Stimulated activated naive CD4-positive, alpha-beta T cell (primary cell): ENCODE measurements at regions not wholly inside any gene's neighbourhood (a gene's known extent, or its start where the extent isn't known, plus 50 kb on each side); places are given as distances from the start of the nearest gene placed in this dataset.

Source experiments
- DNase-seq, 6 experiments: peaks; one replicate each; lab custom pipeline; 2025; lab: John Stamatoyannopoulos, UW

- no peak for DNase-seq
Observed at GRCh38 chr6:209432-210103, 82.7 kb upstream of the DUSP22 start.

GRCh38 chr6:210104-210456 is 82.2 kb upstream of the DUSP22 start:
- no peak for DNase-seq

GRCh38 chr6:210778-211374 is 81.4 kb upstream of the DUSP22 start:
- no peak for DNase-seq

GRCh38 chr6:211871-212497 is 80.3 kb upstream of the DUSP22 start:
- no peak for DNase-seq

GRCh38 chr6:213284-213683 is 79.0 kb upstream of the DUSP22 start:
- DNase-seq = no peak

GRCh38 chr6:214428-214827 is 77.9 kb upstream of the DUSP22 start:
- no peak for DNase-seq

GRCh38 chr6:215335-216034 is 76.8 kb upstream of the DUSP22 start:
- no peak for DNase-seq

- DNase-seq = peak in 1 of 6 experiments; percentile 2
Observed at GRCh38 chr6:217048-217659, 75.1 kb upstream of the DUSP22 start.

- DNase-seq = no peak
Observed at GRCh38 chr6:218153-219018, 73.9 kb upstream of the DUSP22 start.

GRCh38 chr6:219019-219570 is 73.2 kb upstream of the DUSP22 start:
- no peak for DNase-seq

- no peak for DNase-seq
Observed at GRCh38 chr6:219641-220198, 72.6 kb upstream of the DUSP22 start.

- DNase-seq = no peak
Observed at GRCh38 chr6:220312-220711, 72.0 kb upstream of the DUSP22 start.

- DNase-seq = no peak
Observed at GRCh38 chr6:220721-221475, 71.4 kb upstream of the DUSP22 start.

GRCh38 chr6:221531-222349 is 70.5 kb upstream of the DUSP22 start:
- DNase-seq = no peak

GRCh38 chr6:222468-222867 is 69.8 kb upstream of the DUSP22 start:
- no peak for DNase-seq

GRCh38 chr6:223136-223535 is 69.2 kb upstream of the DUSP22 start:
- no peak for DNase-seq

GRCh38 chr6:223763-224162 is 68.5 kb upstream of the DUSP22 start:
- no peak for DNase-seq

GRCh38 chr6:224350-224749 is 67.9 kb upstream of the DUSP22 start:
- DNase-seq = no peak

- peak in 3 of 6 experiments; percentile 10 to 54 (median 50) for DNase-seq
Observed at GRCh38 chr6:225121-225721, 67.1 kb upstream of the DUSP22 start.
